ENCODE measurements at regions not wholly inside any gene's neighbourhood (a gene's known extent, or its start where the extent isn't known, plus 50 kb on each side); places are given as distances from the start of the nearest gene placed in this dataset.
"Not testable (repeated sequence)": the region's sequence is repeated elsewhere in the genome, so short reads cannot be mapped to it uniquely, and the experiment has no call there.

DNA sequence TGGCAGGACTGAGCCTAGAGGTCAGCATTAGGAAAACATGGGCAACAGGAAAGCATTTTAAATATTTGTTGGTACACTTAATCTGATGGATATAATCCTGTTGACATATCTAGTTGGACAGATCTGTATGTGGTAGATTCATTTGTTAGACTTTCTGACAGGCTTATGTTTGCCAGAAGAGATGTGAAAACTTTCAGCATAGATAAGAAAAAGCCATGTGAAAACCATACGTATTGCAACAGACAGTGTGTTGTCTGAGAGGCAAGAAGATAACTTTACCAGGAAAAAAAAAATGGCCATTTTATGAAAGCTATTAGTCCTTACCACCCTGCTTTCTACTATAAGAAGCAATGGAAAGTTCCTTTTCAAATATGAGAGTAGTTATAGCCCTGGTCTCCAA is 1902.2 kb upstream of the C9orf72 start:
- no peak for DNase-seq

DNA sequence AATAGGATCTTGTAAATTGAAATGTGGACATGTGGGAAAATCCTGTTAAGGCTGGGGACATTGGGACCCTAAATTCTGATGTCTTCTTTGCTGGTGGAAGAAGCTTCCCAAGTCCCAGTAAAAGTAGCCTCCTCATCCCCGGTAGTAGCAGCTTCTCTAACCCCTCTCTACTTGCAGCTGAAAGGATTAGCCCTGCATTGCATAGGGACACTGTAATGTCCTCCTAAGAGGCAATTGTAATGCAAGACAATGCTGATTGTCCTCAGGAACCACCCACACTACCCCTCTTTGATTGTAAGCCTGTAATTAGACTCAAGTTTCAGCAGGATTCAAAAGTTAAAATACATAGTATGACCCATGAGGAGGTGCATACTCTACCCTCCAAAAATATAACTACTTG is 1938.4 kb upstream of the C9orf72 start:
- no peak for DNase-seq

DNA sequence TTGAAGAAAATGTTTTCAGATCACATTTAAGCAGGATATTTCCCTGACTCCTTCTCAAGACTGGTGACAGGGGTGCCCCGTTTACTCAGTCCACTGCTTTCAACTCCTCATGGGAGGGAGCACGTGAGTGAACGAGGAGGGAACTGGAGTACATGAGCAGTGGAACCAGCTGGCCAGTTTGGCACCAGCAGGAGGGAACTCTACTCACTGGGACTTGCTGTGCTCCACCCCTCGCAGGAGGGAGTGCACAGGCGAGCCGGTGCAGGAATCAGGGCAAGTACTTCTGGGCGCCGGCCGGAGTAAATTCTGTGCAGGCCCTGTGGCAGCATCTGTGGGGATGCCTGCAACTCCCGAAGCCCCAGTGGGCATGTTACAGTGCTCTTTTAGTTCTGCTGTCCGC is 1941.1 kb upstream of the C9orf72 start:
- no peak for DNase-seq

DNA sequence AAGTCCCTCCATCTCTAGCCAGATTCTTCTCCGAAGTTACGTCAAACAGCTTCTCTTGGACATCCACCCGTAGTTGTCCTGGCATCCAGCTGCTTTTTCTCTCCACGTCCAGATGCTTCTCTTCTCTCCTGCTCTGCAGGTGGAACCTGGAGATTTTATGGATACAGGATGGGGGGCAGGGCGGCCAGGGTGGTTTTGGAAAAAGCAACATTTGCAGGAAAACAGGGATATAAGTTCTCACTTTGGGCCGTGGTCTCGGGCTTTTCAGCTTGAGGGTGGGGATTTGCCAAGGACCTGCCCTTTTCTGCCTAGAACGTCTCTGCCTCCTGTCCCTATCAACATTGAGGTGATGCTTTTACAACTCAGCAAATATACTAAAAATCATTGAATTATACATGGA is 1941.6 kb upstream of the C9orf72 start:
- no peak for DNase-seq

DNA sequence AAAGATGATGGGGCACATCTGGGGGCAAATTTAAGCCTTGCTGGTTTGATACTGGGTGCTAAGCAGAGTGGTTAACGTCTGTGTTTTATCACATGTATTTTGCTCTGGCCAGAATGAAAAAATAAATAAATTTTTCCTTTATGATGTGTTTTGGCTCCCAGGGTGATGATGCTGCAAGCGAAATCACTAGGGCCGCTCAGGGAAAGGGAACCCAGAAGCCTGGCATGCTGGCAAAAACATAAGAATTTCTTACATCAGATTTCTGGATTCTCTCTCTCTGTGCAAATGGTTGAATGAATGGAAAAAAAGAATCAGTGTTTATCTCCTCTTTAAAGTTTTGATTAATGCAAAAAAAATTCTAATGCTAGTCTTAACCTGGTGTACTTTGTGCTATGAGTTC is 1975.2 kb upstream of the C9orf72 start:
- no peak for DNase-seq

DNA sequence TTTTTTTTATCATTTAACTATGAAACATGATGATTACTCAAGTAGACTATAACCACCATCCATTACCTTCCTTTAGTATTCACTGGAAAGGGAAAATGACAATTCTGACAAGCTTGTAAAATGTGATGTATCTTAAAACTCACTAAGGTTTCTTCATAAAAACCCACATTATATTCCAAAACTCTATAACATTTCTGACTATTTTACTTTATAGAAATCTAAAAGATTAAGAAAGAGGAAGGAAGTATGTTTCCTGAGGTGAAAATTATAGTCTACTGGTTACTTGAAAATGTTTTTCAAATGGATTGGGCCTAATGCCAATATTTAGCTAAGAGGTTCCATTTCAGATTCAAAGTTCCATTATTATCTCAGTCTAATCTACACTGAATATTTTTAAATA is 1982.2 kb upstream of the C9orf72 start:
- no peak for DNase-seq

DNA sequence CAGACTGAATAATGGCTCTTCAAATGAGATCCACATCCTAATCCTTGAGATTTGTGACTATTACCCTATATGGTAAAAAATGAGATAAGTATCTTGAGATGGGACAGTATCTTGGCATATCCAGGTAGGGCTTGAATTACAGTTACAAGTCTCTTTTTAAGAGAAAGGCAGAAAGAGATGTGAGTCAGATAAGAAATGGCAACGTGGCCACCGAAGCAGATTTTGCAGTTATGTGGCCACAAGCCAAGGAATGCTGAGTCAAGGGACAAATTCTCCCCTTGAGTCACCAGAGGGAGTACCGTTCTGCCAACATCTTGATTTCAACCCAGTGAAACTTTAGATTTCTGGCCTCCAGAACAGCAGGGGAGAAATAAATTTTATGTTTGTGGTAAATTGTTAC is 1983.0 kb upstream of the C9orf72 start:
- DNase-seq = no peak

DNA sequence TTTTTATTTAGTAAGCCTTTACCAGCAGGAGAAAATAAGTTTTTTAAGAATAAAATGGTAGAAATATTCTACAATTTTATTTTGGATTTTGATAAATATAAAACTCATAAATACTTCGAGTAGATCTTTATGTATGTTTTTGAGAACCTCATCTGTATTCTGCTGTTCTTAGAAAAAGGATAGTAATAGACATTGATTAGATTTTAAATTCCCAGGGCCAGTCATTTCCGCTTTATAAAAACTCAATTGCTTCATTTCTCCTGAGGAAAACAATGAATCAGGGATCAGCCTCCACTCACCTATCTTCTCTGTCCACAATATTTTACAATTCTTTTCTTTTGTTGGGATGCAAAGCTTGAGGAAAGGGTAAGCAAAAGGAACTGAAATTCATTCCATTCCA is 1983.5 kb upstream of the C9orf72 start:
- no peak for DNase-seq

DNA sequence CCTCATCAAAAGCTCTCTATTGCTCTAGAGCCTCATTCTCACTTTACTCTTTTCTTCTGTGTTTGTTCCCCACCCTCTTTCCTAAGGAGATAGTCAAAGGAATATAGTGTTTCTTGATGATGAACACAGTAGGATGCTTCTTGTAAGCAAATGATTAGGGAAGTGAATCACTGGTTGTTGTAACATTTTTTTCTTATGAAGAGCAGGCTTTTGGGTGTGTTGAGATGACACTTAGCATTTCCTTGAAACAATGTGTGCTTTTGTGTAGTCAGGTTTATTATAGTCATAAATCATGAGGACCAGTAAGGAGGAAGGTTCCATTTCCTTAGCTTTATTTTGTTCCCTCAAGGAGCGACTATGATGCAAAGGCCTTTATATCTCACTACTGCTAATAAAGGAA is 1991.3 kb upstream of the C9orf72 start:
- no peak for DNase-seq

DNA sequence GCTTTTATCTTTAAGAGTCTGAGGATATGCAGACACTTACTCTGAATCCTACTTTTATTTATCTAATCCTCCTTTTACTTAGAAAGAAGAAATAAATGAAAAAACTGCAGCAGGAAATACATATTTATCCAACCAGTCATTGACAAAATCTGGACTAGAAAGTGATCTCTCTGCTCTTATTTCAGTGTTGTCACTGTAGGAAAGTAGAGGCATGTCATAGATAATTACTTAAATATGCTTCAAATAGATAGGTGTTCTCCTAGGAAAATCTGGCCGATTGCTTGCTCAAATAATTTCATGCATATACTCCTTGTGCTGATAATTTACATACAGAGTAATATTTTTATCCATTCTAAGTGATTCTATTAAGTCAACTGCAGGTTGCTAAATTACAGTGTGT is 2001.9 kb upstream of the C9orf72 start:
- DNase-seq = no peak

DNA sequence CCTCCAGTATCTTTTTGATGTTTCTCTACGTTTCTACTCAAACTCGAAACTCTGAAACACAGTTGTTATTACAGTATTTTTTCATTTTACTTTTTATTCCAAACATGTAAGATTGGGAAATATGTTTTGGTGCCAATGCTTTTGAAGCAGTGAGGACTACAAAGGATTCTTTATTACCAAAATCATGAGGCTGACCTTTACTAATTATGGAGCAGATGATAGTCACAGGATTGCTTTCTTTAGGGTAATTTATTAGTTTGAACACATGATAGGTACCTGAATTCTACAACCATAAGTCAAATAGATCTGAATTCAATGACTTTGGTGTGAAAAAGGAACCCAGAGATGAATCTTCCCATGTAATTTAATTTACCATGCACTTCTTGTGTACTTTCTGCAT is 2015.1 kb upstream of the C9orf72 start:
- DNase-seq = no peak

DNA sequence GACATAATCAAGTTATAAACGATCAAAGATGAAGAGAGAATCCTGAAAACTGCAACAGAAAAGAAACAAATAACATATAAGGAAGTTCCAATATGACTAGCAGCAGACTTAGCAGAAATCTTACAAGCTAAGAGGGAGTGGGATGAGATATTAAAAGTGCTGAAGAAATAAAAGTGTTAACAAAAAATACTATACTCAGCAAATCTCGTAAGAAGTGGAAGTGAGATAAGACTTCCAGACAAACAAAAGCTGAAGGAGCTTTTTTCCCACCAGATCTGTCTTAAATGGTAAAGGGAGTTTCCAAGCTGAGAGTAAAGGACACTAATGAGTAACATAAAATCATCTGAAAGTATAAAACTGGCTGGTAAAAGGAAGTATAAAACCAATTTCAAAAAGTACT is 2036.0 kb upstream of the C9orf72 start:
- no peak for DNase-seq

DNA sequence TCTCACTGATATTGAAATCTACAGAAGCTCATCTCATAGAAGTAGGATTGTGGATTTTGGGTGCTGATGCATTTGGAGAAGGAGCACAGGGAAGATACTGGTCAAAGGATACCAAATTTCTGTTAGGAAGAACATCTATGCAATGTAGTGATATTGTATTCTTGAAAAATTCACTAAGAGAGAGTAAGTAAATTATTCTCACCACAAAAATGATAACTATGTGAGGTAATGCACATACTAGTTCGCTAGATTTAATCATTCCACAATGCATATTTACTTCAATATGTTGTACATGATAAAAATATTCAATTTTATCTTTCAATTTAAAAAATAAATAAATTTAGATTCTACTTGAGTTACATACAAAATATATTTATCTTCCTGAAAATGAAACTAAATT is 2040.5 kb upstream of the C9orf72 start:
- no peak for DNase-seq

DNA sequence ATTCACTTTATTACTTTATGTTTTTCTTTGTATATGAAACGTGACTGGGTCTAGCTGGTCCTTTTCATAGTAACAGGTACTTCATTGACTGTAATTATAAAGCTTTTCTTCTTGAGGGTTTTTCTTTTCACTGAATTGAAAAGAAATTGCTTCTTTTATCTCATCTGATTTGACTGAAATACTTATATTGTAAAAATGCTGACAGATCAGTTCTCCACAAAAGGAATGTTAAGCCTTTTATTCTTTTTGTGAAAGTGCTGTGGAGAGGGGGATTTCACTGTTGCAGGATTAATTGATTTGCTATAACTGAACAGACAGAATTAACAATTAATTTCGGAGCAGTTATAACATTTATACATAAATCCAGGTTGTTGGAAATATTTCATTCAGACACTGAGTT is 2043.6 kb upstream of the C9orf72 start:
- no peak for DNase-seq

DNA sequence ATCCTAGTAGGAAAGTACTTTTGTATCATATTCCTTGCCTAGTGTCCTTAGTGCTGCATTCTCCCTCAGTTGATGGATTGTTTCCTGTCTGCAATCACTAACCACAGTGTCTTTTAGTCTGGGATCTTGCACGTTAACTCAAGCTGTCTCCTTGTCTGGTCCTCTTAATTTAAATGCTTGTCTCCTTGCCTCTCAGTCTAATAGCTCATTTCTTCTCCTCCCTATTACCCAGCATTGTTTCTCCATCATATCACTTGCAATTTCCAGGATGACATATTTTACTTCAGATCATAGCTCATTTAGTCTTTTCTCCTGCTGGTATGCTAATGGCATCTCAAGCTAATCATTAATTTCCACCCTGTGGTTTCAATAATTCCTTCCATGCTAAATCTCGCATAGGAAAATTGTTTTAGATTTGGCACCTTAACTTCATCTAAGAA is 2052.0 kb upstream of the C9orf72 start:
- no peak for DNase-seq

DNA sequence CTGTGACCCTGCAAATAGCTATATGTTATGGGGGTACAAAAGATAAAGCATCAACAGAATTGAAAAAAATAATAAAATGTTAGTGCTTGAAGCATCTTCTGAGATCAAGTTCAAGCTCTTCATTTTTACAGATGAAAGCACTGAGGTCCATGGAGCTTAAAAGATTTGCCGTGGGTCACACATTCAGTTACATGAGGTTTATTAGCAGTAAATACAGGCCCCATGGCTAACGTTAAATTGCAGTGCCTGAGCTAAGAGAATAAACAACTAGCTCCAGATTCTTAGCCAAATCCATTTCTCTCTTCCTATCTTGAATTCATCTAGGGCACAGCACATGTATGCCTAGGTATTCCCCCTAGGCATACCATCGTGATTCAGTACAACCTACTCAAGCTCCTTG is 2052.7 kb upstream of the C9orf72 start:
- DNase-seq = no peak

DNA sequence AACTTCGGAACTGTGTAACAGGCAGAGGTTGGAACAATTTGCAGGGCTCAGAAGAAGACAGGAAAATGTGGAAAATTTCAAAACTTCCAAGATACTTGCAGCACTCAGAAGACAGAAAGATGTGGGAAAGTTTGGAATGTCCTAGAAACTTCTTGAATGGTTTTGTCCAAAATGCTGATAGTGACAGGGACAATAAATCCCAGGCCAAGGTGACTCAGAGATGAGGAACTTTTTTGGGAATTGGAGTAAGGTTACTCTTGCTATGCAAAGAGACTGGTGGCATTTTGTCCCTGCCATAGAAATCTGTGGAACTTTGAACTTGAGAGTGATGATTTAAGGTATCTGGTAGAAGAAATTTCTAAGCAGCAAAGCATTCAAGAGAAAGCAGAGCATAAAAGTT is 2055.6 kb upstream of the C9orf72 start:
- DNase-seq = not testable (repeated sequence)

DNA sequence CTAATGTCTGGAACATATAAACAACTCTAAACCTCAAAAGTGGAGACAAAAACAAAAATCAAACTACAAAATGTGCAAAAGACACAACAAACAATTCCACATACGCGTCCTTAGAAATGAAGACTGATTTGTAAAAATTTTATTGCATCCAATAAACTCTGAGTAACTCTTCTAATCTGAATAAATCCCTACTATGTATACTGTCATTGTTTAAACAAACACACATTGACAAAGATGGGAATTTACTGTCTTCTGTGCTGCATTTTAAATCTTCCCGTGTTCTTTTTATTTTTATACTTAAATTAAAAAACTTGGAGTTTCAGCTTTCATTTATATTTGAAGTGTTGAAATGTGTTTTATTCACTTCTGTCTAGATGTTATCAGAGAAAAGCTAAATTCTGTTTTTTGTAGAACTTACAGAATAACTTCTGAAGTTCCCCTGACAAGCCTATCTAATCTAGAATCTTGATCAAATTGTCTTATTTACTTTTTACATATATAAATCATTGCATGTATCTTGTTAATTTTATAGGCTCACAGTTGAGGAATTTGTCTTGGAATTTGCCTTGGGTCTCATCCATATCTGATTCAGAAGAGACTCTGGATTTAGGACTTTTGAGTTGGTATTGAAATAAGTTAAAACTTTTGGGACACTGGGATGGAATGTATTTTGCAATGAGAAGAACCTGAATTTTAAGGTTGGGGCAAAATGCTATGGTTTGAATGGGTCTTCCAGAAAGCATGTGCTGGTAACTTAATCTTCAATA is 2064.4 kb upstream of the C9orf72 start:
- no peak for DNase-seq

DNA sequence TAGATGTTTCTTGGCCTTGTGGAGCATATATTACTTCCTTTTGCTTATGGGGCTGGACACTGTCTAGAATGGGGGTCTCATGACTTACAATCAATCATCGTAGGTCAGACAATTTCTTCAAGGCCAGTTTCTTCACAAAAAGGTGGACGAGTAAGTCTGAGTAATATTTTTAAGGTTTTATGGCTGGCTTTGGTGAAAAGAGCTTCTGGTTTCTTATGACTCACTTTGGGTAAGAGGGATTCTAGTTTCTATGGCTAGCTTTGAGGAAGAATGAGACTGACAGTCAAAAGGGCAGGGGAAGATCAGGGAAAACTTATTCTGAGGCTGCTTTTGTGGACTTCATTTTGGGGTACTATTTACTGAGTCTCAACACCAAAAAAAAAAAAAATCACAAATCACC is 2067.2 kb upstream of the C9orf72 start:
- no peak for DNase-seq

DNA sequence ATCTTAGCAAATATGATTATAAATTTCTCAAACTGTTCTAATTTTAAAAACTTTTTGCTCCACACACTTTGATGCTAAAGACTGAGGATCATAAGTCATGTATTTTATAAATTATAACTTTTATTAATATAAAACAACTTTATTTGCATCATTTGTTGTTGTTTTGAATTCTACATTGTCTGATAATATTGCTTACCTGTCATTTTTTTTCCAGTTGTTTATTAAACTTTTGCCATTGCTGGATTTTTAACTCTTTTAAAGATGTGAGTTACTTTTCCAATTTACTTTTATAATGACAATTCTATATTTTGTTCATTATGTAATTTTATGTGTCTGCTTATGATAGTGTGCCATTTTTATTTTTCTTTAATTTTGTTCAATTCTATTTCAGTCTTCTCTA is 2071.2 kb upstream of the C9orf72 start:
- DNase-seq = no peak

DNA sequence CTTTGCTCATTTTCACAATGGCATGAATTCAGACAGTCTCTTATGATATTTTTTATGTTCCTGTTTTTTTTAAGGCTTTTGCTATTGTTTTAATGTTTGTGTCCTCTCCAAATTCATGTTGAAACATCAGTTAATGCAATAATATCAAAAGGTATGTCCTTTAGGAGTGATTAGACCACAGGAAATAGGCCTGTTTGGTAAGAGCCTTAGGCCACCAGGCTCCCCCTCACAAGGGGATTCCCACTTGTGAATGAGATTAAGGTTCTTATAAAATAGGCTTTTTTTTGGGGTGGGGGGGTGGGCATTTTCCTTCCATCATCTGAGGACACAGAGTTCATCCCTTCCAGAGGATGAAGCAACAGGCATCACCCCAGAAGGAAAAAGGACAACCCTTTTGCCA is 2074.2 kb upstream of the C9orf72 start:
- no peak for DNase-seq

DNA sequence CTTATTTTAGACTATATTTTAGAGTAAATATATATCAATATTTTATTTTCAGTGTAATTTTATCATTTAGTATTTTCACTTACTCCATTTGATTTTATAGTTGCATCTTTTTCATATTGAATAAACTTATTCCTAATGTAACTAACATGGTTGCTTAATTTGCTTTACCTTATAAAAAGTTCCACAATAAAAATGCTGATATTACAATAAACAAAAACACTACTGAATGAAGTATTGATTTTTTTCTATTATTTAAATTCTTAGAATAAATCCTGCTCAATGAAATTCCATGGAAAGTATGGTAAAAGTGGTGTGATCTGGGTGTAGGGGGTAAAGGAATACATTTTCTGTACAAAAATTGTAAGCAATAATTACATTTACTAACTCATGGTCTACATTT is 2074.9 kb upstream of the C9orf72 start:
- no peak for DNase-seq

DNA sequence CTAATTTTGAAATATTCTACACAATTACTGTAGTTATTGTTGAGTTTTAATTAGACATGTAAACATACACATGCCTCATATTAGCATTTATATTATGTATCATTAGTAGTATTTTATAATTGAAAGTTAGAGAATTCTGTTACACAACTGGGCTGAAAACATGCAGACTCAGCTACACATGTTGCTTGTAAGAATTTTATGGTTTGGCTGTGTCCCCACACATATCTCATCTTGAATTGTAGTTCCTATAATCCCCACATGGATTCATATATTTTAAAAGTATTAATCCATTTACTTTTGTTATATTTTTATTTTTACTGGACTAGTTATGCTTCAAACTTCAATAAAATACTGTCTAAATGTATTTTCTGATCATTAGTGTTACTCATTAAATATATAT is 2075.3 kb upstream of the C9orf72 start:
- no peak for DNase-seq

DNA sequence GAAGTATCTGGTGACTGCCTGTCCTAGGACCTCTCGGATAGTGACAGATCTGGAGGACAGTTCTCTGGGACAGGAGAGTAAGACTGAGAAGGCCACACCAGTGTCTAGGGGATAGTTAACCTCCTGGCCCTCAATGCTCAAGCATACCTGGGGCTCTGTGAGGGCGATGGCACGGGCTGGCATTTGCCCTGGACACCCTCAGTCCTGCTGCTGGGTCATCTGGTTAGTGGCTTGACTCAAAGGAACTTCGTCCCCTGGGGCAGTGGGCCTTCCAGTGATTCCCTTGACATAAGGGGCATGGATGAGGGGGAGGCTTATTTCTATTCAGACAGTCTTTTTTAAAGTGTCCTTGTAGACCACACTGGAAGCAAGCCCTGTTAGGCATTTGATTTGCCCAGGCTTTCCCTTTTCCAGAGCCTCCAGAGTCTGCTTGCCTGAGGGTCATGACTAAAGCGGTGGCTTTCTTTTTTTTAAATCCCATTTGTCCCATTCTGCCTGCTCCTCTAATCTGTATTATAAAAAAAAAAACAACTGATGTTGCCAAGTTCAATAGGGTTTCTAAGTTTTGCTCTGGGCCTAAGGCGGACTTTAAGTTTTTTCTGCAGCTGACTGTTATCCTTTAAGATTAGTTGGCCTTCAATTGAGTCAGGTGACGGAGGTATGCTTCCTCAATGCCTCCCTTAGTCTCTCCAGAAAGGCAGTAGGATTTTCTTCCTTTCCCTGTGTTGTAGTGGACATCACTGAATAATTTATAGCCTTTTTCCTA is 2083.5 kb upstream of the C9orf72 start:
- no peak for DNase-seq

DNA sequence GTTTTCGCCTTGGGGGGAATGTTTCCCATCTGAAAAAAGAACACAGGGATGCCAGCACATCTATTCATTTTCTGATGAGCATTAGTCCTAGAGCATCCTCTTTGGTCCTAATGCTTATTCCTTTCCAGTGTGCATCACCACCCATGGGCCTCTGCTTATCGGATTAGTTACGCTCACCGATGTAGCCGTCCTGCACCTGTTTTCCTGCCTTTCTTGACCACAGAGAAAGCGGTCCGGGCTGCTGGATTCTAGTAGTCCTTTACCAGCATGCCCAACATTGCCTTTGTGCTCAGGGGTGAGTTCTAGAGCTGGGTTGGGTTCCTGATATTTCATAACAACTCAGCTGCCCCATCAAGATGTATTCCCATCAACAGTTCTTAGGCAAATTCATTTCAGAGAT is 2084.5 kb upstream of the C9orf72 start:
- DNase-seq = no peak

All from activated CD8-positive, alpha-beta memory T cell treated with anti-CD3 and anti-CD28 coated beads for 24 hours (primary cell).